ELF-1 (cell line): ENCODE measurements at regions not wholly inside any gene's neighbourhood (a gene's known extent, or its start where the extent isn't known, plus 50 kb on each side); places are given as distances from the start of the nearest gene placed in this dataset.
A peak's percentile ranks its signal among the peaks of the same experiment; 100 is the strongest.

Source experiments
- DNase-seq: peaks from one replicate; pipeline ENCODE4 v3.0.0-alpha.2; 2016; ENCODE audit warnings: low read depth, low spot score

DNA sequence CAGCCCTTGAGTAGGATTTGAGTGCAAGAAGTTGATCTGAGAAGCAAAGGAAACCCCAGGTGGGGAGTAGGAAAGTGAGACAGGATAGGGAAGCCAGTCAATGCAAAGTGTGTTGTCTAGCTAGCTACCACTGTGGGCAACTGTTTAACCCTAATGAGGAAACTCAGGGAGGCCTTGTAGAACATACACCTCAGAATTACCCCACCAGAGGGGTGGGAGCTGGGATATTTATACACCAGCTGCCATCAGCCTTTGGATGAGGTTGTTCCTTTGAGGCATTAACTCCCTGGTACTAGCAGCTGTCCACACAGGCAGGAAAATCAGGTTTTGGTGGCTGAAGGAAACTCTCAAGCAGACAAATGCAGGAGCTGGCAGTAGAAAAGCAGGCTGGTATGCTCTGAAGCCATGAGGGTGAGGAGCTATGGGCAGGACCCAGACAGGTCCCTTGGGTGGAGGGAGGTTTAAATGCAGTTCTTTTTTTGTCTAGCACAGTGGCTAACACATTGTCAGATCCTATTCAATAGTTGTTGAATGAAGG, 60.1 kb upstream of the ARID5B start:
- DNase-seq: peak; percentile 27

DNA sequence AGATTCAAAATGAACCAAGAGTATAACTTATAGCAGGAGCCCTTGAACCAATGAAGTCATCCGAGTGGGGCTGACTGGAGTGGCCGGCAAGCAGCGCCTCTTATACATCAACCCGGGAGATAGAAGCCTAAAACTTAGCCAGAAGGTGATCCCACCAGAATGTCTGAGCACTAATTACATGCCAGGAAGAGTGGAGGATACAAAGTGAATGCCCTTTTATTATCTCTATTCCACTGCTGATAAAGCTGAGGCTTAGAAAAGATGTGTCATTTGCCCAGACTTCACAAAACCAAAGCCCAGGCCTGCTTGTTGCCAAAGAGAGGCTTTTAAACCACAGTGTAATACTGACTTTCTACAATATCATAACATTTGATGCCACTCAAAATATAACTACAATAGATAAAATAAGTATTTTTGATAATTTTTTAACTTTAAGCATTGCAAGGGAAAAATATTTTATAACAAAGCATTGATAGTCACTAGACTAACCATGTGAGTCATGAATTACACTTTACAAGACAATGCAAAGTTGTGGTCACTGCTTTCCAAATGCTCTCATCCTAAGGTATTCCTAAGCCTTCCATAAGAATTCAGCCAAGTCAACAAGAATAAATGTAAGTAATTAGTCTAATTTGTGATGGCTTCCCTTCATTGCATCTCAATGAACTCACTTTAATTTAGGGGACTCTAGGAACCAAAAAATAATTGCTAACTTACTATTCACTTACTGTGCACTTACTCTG, 58.6 kb upstream of the ARID5B start:
- DNase-seq: no peak

DNA sequence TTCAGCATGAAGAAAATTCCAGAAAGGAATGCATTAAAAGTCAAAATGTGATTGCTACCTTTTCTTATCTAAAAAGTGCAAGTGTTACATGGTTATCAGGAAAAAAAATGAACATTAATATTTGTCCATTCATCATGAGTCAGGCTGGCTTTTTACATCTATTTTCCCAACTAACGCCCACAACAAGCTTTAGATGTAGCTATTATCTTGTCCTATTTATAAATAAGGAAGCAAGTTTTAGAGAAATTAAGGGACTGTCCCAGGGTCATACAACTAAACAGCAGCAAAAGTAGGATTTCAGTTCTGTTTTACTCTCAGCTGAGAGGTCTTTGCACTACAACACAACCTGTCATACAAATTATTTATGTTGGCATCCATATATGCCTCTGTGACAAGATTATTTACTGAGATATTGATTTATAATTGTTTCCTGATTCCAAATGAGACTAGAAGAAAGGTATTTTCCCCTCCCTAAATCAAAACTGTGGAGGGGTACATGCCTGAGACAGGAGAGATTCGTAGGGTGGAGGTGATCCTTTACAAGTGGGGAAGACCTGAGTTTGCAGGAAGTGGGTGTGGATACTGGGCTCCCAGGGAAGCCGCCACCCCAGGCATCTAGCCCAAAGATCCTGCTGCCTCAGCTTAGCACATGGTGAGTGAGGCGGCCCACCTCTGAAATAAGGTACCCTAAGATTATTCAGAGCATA, 57.2 kb upstream of the ARID5B start:
- DNase-seq: no peak

DNA sequence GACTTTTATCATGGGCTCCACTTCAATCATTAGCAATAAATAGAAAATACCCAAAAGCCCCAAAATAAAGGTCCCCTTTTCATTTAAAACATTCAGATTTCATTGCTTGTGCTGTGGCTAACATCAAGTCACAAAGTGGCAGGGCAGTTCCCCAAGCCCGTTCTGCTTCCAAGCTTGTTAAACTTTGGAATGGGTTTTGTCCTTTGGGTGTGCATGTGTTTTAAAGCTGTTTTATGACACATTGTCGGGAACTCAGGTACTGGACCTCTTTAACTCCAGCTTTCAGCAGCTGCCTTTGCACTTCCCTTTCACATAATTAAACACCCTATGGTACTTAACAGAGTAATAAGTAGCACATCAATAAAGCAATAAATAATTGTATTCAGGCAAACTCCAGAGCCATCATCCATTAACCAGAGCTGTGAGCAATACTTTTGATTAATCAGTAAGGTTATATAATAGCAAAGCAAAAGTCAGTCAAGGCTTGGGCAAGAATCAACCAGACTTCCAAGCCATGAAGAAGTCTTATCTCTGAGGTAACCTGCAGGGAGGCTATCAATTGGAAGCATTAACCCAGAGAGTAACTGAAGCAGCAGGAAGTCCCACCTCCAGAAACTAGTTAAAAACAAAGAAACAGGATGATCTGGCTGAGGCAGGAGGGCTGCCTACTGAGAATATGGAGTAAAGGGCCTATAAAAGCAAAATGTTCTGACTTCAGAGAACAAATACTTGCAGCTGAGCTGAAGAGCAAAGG, 56.1 kb upstream of the ARID5B start:
- DNase-seq: no peak

DNA sequence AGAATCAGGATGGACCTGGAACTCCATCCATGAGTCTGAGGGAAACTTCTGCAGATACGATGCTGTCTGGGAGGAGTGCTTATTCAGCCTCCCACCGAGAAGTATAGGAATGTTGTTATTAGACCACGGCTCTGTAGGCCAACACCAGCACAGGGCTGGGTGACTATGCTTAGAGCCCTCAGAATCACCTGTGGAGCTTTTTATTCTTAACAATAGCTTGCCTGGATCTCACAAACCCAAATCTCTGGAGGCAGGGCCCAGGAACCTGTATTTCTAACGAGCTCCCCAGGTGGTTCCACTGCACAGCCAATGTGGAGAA, 55.6 kb upstream of the ARID5B start:
- DNase-seq: no peak

DNA sequence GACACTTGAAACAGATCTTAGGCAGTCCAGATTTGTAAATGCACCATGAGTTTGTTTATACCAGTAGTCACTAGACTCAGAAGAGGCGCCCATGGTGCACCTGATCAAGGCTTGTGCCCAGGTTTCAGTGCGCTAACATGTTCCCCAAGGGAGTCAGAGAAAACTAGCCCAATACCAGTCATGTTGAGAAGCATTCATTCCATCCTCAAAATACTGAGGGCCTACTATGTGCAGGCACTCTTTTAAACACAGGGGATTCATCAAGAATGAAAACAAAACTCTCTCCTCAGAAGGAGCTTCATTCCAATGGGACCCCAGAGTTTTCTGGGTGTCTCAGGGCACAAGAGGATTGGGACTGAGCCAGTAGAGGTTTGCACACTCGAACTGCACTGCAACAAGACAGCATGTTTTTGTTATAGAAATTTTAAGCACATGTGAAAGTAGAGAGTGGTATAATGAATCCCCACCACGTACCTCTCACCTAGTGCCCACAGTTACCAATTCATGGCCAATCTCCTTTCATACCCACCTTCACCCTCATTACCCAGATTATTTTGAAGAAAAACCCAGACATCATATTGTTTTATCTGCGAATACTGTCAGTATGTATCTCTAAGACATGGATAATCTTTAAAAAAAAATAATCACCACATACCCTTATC, 55.0 kb upstream of the ARID5B start:
- DNase-seq: no peak

DNA sequence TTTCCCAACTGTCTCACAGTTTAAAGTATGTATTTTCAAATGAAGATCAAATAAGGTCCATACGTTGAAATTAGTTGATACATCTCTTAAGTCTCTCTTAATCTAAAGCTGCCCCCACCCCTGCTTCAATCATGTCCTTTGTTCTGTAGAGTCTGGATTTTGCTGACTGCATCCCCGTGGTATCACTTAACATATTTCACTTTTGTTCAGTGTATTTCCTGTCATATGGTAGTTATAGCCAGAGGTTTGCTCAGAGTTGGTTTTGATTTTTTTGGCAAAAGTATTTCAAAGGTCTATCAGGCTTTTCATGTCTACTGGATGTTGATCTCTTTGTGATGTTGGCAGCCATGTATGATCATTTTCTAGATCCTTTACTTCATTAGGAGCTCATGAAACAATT, 54.4 kb upstream of the ARID5B start:
- DNase-seq: no peak

DNA sequence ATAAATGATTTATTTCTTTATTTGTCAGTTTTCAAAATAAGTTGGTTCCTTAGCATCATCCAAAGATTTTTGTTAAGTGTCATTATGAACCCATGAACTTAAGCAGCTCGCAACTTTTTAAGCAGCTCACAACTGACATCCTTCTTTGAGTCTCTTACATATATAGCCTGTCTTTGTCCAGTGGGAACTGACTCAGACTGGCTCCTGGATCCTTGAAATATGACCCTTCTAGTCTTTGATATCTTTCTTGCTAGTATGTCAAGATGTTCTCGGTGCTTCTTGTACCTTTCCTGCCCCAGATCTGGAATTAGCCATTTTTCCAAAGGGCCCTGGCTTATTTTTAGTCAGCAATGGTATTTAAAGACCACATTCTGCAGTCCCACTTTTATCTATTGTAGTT, 53.9 kb upstream of the ARID5B start:
- no peak for DNase-seq

DNA sequence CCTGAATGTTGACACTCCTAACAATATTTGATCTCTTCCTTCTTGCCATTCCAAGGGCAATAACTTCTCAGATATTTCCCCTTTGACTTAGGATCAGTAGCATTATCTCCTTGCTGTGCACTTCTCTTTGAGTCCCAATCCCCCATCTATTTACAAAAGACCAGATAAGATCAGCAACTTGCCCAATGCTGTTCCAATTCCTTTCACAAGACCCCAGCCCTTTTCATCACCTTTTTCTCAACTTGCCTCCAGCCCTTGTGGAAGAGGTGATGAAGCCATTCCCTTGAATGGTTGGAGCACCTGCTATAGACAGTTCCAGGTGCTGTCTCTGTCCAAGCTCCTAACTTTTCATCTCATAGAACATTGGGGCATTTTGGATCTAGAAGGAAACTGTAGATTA, 51.1 kb upstream of the ARID5B start:
- no peak for DNase-seq
